ENCODE measurements at regions not wholly inside any gene's neighbourhood (a gene's known extent, or its start where the extent isn't known, plus 50 kb on each side); places are given as distances from the start of the nearest gene placed in this dataset.
A peak's percentile ranks its signal among the peaks of the same experiment; 100 is the strongest.

GRCh38 chr20:39855056-39855455 is 834.0 kb downstream of the MAFB start:
- DNase-seq, result no peak

- no peak for DNase-seq
These were observed 835.4 kb downstream of the MAFB start for GRCh38 chr20:39853636-39854035.

GRCh38 chr20:39853050-39853449 is 836.0 kb downstream of the MAFB start:
- no peak for DNase-seq

- no peak for DNase-seq
These were observed 837.6 kb downstream of the MAFB start for GRCh38 chr20:39851459-39851858.

- no peak for DNase-seq
These were observed 838.2 kb downstream of the MAFB start for GRCh38 chr20:39850821-39851330.

GRCh38 chr20:39850246-39850645 is 838.8 kb downstream of the MAFB start:
- no peak for DNase-seq

GRCh38 chr20:39849664-39850063 is 839.4 kb downstream of the MAFB start:
- peak; percentile 79 to 94 for DNase-seq

GRCh38 chr20:39849171-39849570 is 839.9 kb downstream of the MAFB start:
- no peak for DNase-seq

- DNase-seq, result no peak
These were observed 849.5 kb downstream of the MAFB start for GRCh38 chr20:39839399-39840119.

GRCh38 chr20:39837561-39837960 is 851.5 kb downstream of the MAFB start:
- DNase-seq, result no peak

GRCh38 chr20:39835130-39835842 is 853.8 kb downstream of the MAFB start:
- no peak for DNase-seq

GRCh38 chr20:39830903-39831302 is 858.1 kb downstream of the MAFB start:
- no peak for DNase-seq

GRCh38 chr20:39829661-39830060 is 859.4 kb downstream of the MAFB start:
- no peak for DNase-seq

GRCh38 chr20:39829256-39829655 is 859.8 kb downstream of the MAFB start:
- DNase-seq, result no peak

GRCh38 chr20:39825950-39826349 is 863.1 kb downstream of the MAFB start:
- DNase-seq, result no peak

GRCh38 chr20:39825524-39825923 is 863.4 kb downstream of the DHX35 start:
- no peak for DNase-seq

- DNase-seq, result no peak
These were observed 861.1 kb downstream of the DHX35 start for GRCh38 chr20:39823224-39823623.

GRCh38 chr20:39822667-39823066 is 860.5 kb downstream of the DHX35 start:
- no peak for DNase-seq

- no peak for DNase-seq
These were observed 851.2 kb downstream of the DHX35 start for GRCh38 chr20:39813190-39813829.

GRCh38 chr20:39812116-39812515 is 850.0 kb downstream of the DHX35 start:
- no peak for DNase-seq

GRCh38 chr20:39810309-39810708 is 848.2 kb downstream of the DHX35 start:
- no peak for DNase-seq

- no peak for DNase-seq
These were observed 846.5 kb downstream of the DHX35 start for GRCh38 chr20:39808613-39809012.

GRCh38 chr20:39800548-39800947 is 838.4 kb downstream of the DHX35 start:
- peak in 1 of 2 experiments; percentile 25 for DNase-seq

- no peak for DNase-seq
These were observed 838.0 kb downstream of the DHX35 start for GRCh38 chr20:39800111-39800510.
